IPS-18a (cell line): ENCODE measurements at regions not wholly inside any gene's neighbourhood (a gene's known extent, or its start where the extent isn't known, plus 50 kb on each side); places are given as distances from the start of the nearest gene placed in this dataset.

Source experiments
- H3K27ac ChIP-seq: one replicate; pipeline ENCODE4 v1.5.1; 2013; ENCODE audit warnings: low read length
- H3K27me3 ChIP-seq: one replicate; pipeline ENCODE4 v1.6.1; 2013; ENCODE audit warnings: mild to moderate bottlenecking, low read length; ENCODE audit not compliant: control insufficient read depth, insufficient read depth
- H3K36me3 ChIP-seq: one replicate; pipeline ENCODE4 v1.6.1; 2013; ENCODE audit warnings: low read depth, low read length; ENCODE audit not compliant: control insufficient read depth
- H3K4me1 ChIP-seq: one replicate; pipeline ENCODE4 v1.6.1; 2013; ENCODE audit warnings: low read depth, low read length; ENCODE audit not compliant: control insufficient read depth
- H3K4me3 ChIP-seq: one replicate; pipeline ENCODE4 v1.5.1; 2013; ENCODE audit warnings: low read length
- H3K9ac ChIP-seq: one replicate; pipeline ENCODE4 v1.6.1; 2013; ENCODE audit warnings: mild to moderate bottlenecking, low read length, moderate library complexity
- H3K9me3 ChIP-seq: one replicate; pipeline ENCODE4 v1.6.1; 2013; ENCODE audit warnings: low read depth, low read length; ENCODE audit not compliant: control insufficient read depth

DNA sequence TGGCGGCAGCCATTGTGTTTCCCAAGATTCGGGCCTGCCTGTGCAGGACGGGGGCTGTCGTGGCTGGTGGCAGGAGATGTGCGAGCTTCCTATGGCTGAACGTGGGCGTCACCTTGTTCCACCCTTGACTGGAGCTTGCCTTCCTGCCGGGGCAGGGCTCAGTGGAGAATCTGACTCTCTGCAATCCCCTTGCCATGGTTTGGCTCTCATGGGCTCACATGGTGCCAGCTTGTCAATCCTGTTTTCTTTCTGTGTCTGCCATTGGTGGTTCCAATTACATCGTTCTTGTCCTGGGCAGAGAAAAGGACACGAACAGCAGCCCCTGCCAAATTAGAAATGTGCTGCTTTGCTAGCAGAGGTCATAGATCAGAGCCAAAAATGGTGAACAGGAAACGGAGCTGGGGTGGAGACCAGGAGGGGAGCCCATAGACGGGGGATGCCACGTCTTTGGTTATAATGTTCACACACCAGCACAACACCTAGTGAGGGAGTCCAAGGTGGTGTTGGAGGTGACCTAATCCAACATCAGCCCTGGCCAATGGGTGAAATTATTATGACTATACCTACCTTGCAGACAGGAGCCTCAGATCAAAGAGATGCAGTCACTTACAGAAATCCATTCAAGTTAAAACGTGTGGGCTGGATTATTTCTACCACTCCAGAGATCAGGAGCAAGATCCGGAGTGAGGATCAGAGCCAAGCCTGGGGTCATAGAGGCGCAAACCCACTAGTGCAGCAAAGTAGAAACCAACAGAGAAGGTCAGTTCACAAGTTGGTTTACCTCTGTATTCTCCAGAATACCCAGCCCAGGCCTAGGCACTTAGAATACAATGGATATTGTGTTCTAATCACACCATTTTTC is 253.1 kb downstream of the SIPA1L2 start:
- Histone ChIP-seq H3K36me3 (no peaks in the 10 kb centered on the region), H3K9ac (no peak overlapping the region), H3K27ac (no peak overlapping the region), H3K9me3 (no peaks in the 10 kb centered on the region), H3K4me1 (no peaks in the 10 kb centered on the region), H3K27me3 (no peaks in the 10 kb centered on the region), H3K4me3 (no peak overlapping the region)

DNA sequence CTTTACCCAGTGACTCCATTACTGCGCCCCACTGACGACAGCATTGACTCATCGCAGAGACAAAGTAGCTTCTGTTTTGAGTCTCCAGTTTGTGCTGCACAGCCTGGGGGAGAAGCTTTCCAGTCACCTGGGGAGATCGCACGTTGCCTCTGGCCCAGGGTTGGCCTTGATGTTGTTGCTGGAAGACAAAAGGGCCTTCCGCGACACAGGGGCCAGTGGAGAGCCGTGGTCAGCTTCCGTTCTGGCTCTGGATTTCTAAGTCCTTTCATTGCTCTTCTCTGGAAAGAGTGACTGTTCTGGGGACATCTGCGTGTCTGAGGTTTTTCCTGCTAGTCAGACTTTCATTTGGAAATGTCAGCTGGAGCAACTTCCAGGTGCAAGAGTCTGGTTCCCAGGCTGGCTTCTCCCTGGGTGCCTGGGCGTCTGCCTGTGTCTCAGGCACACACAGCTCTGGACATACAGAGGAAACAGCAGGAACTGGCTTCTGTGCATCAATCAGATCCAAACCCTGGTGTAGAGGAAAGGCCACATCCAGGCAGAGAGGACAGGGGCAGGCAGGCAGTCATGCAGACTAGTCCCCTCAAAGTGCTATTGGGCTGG is 257.0 kb downstream of the SIPA1L2 start:
- Histone ChIP-seq H3K9me3 (no peaks in the 10 kb centered on the region), H3K36me3 (no peaks in the 10 kb centered on the region), H3K27ac (no peak overlapping the region), H3K9ac (no peak overlapping the region), H3K4me1 (no peaks in the 10 kb centered on the region), H3K27me3 (no peaks in the 10 kb centered on the region), H3K4me3 (no peak overlapping the region)

DNA sequence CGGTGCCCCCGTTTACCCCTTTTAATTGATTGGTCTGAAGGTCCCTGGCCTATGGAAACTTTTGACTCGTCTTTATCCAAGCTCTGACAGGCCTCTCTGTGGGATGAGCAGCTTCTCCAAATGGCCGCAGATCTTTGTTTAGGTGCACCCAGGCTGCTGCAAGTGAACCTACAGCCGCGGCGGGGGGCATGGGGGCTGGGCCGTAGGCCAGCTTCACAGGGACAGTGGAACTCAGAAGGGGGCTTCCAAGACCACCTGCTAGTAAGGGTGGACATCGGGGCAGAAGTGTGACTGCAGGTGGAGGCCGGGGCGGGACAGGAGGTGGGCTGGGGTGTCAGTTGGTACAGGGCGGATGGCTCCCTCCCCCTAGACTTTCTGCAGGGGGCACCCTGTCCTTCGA is 257.5 kb downstream of the SIPA1L2 start:
- no peaks in the 10 kb centered on the region for H3K9me3 ChIP-seq
- H3K36me3 ChIP-seq, result no peaks in the 10 kb centered on the region
- H3K4me3 ChIP-seq, result no peak overlapping the region
- no peak overlapping the region for H3K27ac ChIP-seq
- no peaks in the 10 kb centered on the region for H3K27me3 ChIP-seq
- no peak overlapping the region for H3K9ac ChIP-seq
- no peaks in the 10 kb centered on the region for H3K4me1 ChIP-seq

DNA sequence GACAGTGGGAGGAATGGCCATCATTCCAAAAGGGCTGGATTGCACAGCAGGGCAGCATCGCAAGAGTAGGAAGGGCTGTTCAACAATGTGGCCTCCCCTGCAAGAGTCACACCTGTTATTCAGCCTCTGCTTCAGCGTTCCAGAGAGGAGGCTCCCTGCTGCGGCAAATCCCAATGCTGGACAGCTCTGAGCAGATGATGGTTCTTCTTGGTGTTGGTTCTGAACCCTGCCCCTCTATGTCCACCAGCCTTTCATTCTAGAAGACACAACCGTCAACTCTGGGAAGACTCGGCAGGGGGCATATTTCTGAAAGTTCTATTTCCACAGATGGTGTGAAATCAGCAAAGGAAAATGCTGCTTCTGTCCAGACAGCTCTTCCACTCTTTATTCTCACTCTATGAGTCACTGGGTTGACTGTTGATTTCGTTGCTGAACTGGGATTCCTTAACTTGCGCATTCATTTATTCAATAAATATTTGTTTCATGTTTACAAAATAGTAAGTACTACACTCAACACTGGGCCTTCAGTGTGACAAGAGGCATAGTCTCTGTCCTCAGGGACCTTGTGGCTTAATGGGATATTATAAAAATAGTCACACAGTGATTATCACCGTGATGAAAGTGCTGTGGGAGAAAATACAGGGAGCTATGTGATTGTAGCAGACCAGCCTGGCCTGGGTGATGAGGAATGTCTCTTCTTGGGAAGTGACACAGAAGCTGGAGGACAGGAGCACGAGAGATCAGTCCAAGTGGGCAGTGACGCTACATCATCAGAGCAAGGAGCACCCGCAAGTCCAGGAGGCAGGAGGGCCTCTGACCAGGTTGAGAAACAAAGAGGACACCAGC is 260.3 kb downstream of the SIPA1L2 start:
- Histone ChIP-seq H3K4me1 (no peaks in the 10 kb centered on the region), H3K27ac (no peak overlapping the region), H3K27me3 (no peaks in the 10 kb centered on the region), H3K9me3 (no peaks in the 10 kb centered on the region), H3K9ac (no peak overlapping the region), H3K36me3 (no peaks in the 10 kb centered on the region), H3K4me3 (no peak overlapping the region)

DNA sequence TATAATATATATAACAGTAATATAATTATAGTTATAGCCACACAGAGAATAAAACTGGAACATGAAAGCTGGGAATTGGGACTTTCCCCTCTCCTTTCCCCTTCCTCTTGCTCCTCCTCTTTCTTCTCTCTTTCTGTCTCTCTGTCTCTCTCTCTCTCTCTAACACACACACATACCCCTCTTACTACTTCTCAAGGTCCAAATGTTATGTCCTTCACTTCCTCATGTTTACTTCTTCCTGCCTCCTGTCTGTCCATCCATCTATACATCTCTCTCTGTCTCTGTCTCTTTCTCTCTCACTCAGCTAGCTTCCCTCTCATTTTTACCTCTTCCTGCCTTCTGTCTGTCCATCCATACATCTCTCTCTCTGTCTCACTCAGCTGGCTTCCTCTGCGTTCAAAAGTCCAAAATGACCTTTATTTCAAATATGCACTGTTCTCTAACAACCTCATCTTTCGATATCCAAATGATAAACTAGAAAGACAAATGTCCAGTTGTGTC is 261.1 kb downstream of the SIPA1L2 start:
- no peaks in the 10 kb centered on the region for H3K4me1 ChIP-seq
- no peaks in the 10 kb centered on the region for H3K9me3 ChIP-seq
- no peak overlapping the region for H3K9ac ChIP-seq
- H3K4me3 ChIP-seq, result no peak overlapping the region
- no peak overlapping the region for H3K27ac ChIP-seq
- H3K27me3 ChIP-seq, result no peaks in the 10 kb centered on the region
- H3K36me3 ChIP-seq, result no peaks in the 10 kb centered on the region

DNA sequence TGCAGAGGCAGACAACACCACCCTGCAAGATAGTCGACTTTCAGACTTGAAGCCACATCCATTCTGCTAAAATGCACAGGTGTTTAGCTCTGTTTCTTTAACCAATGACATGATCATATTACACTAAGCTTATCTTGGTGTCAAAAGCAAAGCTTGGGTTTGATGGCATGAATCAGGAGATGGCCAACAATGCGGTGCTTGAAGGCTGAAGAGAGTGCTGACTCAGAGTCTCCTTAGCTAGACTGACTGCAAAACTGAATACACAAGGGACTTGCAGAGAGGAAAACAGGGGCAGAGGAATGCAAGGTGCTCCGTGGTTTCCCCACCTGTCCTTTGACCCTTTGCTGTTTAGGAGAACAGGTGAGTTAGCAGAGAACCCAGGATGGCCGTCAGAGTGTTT is 262.6 kb downstream of the SIPA1L2 start:
- Histone ChIP-seq H3K27me3 (no peaks in the 10 kb centered on the region), H3K4me1 (no peaks in the 10 kb centered on the region), H3K36me3 (no peaks in the 10 kb centered on the region), H3K4me3 (no peak overlapping the region), H3K9ac (no peak overlapping the region), H3K27ac (no peak overlapping the region), H3K9me3 (no peaks in the 10 kb centered on the region)

DNA sequence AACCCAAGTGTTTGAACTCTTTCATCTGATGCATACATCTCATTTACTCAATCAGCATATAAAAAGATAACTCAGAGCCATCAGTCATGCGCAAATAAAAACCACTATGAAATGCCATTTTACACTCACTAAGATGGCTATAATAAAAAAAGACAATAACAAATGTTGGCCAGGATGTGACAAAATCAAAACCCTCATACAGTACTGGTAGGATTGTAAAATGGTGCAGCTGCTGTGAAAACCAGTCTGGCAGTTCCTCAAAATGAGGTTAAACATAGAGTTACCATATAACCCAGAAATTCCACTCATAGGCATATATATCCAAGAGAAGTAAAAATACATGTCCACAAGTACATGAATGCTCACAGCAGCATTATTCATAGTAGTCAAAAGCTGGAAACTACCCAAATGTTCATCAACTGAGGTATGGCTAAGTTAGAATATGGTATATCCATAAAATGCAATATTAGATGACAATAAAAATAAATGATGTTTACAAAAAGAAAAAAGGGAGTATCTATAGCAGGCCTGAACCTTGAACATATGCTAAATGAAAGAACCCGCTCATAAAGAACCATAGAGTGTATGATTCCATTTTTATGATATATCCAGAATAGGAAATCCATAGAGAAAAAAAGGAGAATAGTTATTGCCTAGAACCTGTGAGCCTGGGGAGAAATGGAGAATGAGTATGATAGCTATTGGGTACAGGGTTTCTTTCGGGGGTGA is 265.1 kb downstream of the SIPA1L2 start:
- H3K9ac ChIP-seq, result no peak overlapping the region
- no peaks in the 10 kb centered on the region for H3K27me3 ChIP-seq
- no peaks in the 10 kb centered on the region for H3K4me1 ChIP-seq
- no peak overlapping the region for H3K27ac ChIP-seq
- no peaks in the 10 kb centered on the region for H3K36me3 ChIP-seq
- no peak overlapping the region for H3K4me3 ChIP-seq
- H3K9me3 ChIP-seq, result no peaks in the 10 kb centered on the region

DNA sequence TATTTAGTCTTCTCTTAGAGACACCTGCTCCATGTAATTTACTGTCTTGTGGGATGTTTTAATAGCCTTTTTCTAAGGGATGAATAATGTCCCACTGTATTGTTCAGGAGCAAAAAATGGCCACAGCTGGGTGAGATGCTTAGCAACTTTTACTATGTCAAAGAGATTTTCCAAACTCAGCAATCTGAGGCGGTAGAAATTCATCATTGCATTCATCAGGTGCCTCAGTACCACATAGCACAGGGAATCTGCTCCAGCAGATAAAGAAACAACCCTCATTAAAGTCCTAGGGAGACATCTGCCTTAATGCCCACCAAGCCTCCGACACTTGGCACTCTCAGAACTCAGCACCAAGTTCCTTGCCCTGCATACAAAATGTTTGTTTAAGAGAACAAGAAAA is 266.9 kb downstream of the SIPA1L2 start:
- no peak overlapping the region for H3K4me3 ChIP-seq
- no peak overlapping the region for H3K9ac ChIP-seq
- no peaks in the 10 kb centered on the region for H3K9me3 ChIP-seq
- no peaks in the 10 kb centered on the region for H3K36me3 ChIP-seq
- no peak overlapping the region for H3K27ac ChIP-seq
- H3K4me1 ChIP-seq, result no peaks in the 10 kb centered on the region
- no peaks in the 10 kb centered on the region for H3K27me3 ChIP-seq

DNA sequence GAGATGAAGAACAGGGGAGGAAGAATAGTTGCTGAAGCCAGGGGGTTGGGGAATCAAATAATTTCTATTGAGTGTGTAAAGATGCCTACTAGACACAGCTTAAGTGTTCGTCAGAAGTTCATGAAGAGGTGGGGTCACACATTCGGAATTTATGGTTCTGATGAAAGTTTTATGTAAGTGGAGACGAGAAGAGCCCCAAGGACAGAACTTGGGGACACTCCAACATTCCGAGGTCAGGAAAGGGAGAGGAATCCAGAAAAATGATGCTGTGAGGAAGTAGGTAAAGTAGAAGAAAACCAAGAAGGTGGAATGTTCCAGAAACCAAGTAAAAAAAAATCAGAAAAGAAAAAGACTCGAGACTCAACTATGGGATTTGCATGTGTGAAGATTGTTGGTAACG is 272.5 kb downstream of the SIPA1L2 start:
- no peaks in the 10 kb centered on the region for H3K36me3 ChIP-seq
- no peak overlapping the region for H3K9ac ChIP-seq
- no peaks in the 10 kb centered on the region for H3K4me1 ChIP-seq
- H3K4me3 ChIP-seq, result no peak overlapping the region
- H3K9me3 ChIP-seq, result no peaks in the 10 kb centered on the region
- H3K27me3 ChIP-seq, result no peaks in the 10 kb centered on the region
- H3K27ac ChIP-seq, result no peak overlapping the region

DNA sequence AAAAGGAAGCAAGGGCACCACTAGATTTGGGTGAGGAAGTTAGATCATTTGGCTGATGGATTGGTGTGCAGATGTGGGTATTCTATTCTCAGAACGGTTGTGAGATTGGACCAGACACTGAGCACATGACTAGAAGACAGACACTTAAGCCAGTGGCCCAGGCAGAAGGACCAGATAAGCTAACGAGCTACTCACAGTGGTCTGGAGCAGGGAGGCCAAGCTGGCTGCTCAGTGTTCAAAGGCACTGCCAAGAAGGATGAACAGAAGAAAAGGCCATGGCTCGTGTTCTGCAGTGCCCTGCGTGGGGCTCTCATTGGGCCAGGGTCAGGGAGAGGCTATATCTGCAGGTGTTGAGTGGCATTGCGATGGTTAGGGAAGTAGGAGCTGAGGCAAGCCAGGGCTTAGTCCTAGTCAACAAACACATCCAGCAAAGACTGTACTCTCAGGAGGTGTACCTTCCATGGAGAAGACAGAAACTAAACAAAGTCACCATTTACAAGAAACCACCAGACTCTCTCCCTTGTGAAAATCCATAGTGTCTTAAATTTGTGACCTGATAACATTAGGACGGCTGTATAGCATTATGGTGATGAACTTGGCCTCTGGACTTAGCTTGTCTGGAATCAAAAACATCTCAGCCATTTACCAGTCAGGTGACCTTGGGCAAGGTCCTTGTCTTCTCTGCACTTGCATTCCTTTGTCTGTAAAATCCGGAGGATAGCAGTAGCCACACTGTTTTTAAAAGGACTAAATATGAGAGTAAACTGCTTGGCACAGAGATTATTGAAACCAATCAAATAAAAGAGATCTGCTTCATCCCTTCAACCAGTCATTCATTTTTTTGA is 274.5 kb downstream of the SIPA1L2 start:
- H3K36me3 ChIP-seq, result no peaks in the 10 kb centered on the region
- H3K9ac ChIP-seq, result no peak overlapping the region

More for the DNA sequence above, 274.5 kb downstream of the SIPA1L2 start:
- no peaks in the 10 kb centered on the region for H3K4me1 ChIP-seq
- no peaks in the 10 kb centered on the region for H3K27me3 ChIP-seq
- H3K4me3 ChIP-seq, result no peak overlapping the region
- no peaks in the 10 kb centered on the region for H3K9me3 ChIP-seq
- no peak overlapping the region for H3K27ac ChIP-seq
